Stimulated activated effector memory CD8-positive, alpha-beta T cell treated with anti-CD3 and anti-CD28 coated beads, Interleukin-12 subunit alpha, Interleukin-12 subunit beta, amount 100 ng/mL, for 72 hours (primary cell): ENCODE measurements at regions not wholly inside any gene's neighbourhood (a gene's known extent, or its start where the extent isn't known, plus 50 kb on each side); places are given as distances from the start of the nearest gene placed in this dataset.

ENCODE experiments used
- ATAC-seq: fragments of 150-1000 bp; cut with Tn5 transposase; 2 replicates; pipeline ENCODE4 v1.10.0; 2021
- DNase-seq, 2 donors: peaks; one replicate each; pipeline ENCODE4 v3.0.0; 2021 to 2022; ENCODE audit warnings: low spot score in 2 of 2
- H3K27ac Mint-ChIP-seq: one replicate; pipeline ENCODE4 v1.8.0; 2022; ENCODE audit warnings: mild to moderate bottlenecking, mixed read lengths
- H3K36me3 Mint-ChIP-seq: one replicate; pipeline ENCODE4 v1.8.0; 2022; ENCODE audit warnings: mild to moderate bottlenecking, mixed read lengths
- H3K4me1 Mint-ChIP-seq: one replicate; pipeline ENCODE4 v1.8.0; 2022; ENCODE audit warnings: mixed read lengths
- H3K4me3 Mint-ChIP-seq: one replicate; pipeline ENCODE4 v1.8.0; 2022; ENCODE audit warnings: mild to moderate bottlenecking, mixed read lengths
- H3K9me3 Mint-ChIP-seq: one replicate; pipeline ENCODE4 v1.8.0; 2022; ENCODE audit warnings: mixed read lengths

DNA sequence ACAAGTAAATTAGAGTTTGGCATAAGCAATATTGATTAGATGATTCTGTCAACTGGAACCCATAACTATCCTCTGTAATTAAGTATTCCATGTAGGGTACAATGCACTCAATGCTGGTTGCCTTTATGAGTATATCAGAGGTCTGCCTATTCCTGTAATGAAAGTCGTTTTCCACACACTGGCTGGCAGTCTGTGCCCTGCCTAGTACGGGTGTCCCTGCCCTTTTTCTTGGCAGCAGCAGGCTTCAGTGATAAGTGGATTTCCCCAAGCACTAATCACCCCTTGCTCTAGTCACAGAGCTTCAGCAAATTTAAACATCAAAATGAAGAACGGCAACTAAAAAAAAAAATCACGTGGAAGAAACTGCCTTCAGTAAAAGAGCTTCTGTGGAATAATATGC is 294.8 kb upstream of the STT3B start:
- no peak overlapping the region for H3K4me3 Mint-ChIP-seq

DNA sequence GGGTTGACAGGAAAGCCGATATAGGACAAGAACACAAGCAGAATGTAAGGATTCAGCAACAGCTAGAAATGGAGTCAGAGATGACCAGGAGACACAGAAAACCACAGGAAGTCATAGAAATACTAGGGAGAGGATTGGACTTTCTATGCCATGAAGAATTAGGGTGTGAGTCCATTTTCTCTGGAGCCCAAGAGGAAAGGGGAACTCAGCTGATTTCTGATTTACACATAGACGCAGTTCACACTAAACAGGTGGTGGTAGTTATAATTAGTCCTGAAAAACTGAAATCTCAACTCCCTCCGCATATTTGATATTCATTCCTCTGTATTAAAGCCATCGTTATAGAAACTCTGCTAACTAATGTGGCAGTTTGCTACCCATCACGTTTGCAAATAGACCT is 292.7 kb upstream of the STT3B start:
- DNase-seq: no peak
- Mint-ChIP-seq H3K4me1 (peaks cover 11% of the 10 kb centered on the region), H3K4me3 (no peak overlapping the region), H3K36me3 (no peaks in the 10 kb centered on the region), H3K9me3 (no peaks in the 10 kb centered on the region), H3K27ac (no peak overlapping the region)
- no peak for ATAC-seq

More for the DNA sequence above, 294.8 kb upstream of the STT3B start:
- DNase-seq (no peak), ATAC-seq (no peak)
- Mint-ChIP-seq H3K4me1 (peaks cover 11% of the 10 kb centered on the region), H3K36me3 (no peaks in the 10 kb centered on the region), H3K27ac (no peak overlapping the region), H3K9me3 (no peaks in the 10 kb centered on the region)

DNA sequence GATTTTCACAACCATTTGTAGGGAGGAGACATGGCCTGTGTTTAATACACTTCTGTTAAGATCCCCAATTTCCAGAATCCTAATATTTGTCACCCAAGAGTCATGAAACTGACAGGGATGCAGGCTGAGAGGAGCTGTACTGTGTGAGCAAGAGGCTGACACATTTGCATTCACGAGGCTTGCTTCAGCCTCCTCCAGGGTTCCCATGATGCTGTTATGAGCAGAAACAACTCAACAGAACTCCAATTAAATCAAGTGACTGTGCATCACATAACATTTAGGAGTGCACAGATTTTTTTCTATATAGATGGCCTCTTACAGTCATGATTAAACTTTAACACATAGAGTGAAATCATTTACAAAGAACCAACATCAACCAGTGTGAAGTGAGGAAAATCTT is 292.3 kb upstream of the STT3B start:
- ATAC-seq (no peak), DNase-seq (no peak)
- Mint-ChIP-seq H3K4me1 (peaks cover 11% of the 10 kb centered on the region), H3K36me3 (no peaks in the 10 kb centered on the region), H3K27ac (no peak overlapping the region), H3K4me3 (no peak overlapping the region), H3K9me3 (no peaks in the 10 kb centered on the region)

DNA sequence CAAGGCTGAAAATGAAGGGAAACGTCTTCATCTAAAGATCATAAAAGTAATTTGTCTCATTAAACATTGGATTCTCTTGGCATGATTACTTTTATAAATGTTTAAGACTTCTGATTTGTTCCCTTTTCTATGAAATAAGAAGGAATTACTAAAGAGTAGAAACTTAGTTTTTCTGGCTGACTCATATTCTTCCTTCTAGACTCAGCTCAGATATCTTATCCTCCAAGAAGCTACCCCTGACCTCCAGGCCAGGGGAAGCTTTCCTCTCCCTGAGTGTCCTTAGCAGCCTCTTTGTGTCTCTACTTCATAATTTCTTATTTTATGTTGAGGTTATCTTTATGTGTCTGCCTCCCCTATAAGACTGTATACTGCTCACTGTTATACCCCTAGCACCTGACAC is 291.9 kb upstream of the STT3B start:
- DNase-seq (no peak), ATAC-seq (no peak)
- Mint-ChIP-seq H3K9me3 (no peaks in the 10 kb centered on the region), H3K27ac (no peak overlapping the region), H3K4me3 (no peak overlapping the region), H3K4me1 (peaks cover 11% of the 10 kb centered on the region), H3K36me3 (no peaks in the 10 kb centered on the region)

DNA sequence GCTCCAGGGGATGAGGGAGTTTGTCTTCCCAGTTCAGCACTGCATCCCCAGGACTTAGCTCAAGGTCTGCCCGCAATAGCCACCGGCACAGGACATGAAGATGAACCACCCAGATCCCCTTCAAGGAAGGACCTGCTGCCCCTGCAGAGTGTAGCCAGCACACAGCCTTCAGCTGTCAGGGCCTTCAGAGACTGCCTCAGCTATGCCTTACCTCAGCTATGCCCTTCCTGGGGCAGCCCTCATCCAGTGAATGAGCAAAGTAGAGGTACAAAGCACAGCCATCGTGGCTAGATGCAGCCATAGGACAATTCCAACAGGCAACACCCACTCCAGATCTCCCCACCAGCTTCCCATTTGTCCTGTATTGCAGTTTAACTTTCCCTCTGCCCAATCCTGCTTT is 291.2 kb upstream of the STT3B start:
- no peak for DNase-seq
- Mint-ChIP-seq H3K4me3 (no peak overlapping the region), H3K27ac (no peak overlapping the region), H3K9me3 (no peaks in the 10 kb centered on the region), H3K36me3 (no peaks in the 10 kb centered on the region), H3K4me1 (peaks cover 11% of the 10 kb centered on the region)
- ATAC-seq: peak; percentile 26

DNA sequence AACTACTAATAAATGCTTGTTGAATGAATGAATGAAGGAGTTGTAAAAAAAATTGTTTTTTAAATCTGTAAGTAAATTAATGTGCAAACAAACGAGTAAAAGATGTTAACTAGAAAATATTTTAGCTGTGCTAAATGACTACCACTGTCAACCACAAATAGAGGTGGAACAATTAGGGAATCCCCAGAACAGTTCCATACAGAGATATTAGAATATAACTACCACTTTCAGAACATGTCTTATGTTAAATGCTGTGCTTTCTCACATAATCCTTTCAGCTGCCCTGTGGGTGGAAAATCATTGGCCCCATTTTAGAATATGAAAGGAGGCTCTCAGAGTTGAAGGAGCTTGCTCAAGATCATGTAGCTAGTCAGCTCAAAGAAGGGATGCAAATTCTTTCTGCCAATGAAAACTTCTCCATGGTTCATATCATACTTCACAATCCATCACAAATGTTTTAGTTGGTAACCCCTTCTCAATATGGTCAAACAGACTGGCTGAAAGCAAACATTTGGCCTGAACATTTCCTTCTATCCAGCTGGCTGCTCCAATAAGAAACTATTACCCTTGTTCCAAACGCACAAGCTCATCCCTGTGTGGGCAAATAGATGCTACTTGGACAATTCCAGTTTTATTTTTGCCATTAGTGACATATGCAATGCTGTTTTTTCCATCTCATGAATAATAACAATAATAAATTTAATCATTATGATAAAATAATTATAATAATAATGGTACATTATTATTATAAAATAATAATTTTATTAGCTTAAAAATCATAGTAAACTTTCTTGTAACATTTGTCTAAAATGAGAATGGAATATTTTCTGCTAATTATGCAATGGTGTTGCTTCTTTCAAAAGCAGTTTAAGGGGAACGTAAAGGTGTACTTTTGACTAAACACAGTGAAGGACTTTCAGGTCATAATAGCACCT is 290.4 kb upstream of the STT3B start:
- Mint-ChIP-seq H3K27ac (no peak overlapping the region), H3K36me3 (no peaks in the 10 kb centered on the region), H3K9me3 (no peaks in the 10 kb centered on the region), H3K4me3 (no peak overlapping the region), H3K4me1 (peaks cover 11% of the 10 kb centered on the region)
- DNase-seq: no peak
- ATAC-seq: peak; percentile 57

DNA sequence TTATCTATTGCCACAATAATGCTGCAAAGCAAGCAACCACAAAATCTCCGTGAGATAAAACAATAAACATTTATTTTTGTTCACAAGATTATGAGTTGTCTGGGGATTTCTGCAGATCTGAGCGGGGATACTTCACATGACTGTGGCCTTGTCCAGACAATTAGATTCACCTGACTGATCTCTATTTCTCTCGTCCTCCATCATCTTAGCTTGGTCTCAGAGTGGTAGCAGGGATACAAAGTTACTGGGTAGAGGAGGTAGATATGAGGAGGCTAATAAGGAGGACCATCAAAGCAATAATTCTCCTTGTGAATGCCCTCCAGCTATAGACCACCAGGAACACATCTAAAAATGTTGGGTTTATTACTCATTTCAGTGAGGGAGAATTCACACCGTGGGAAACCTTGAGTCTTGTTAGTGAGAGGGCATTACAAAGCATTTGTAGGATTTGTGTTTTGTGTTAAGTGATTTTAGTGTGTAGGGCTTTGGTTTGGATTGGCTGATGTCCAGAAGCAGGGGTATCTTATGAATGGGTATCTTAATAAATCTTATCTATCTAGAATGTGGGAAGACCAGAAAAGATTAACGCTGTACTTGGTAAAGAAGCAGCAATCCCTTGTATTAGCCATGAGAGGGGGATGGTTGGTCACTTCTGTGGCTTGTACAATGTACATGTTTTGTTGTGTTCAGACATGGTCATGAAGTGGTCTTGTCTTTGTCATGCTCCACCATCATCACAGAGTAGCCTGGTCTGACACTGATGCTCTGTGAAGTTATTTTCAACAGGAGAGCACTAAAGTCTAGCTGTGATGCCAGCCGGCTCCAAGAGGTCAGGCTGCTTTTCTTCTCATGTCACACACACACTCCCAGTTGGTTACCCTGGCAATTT is 287.6 kb upstream of the STT3B start:
- ATAC-seq (no peak), DNase-seq (no peak)
- no peaks in the 10 kb centered on the region for H3K9me3 Mint-ChIP-seq
- no peak overlapping the region for H3K4me3 Mint-ChIP-seq
- peaks cover 33% of the 10 kb centered on the region for H3K4me1 Mint-ChIP-seq
- H3K36me3 Mint-ChIP-seq: no peaks in the 10 kb centered on the region
- no peak overlapping the region for H3K27ac Mint-ChIP-seq

DNA sequence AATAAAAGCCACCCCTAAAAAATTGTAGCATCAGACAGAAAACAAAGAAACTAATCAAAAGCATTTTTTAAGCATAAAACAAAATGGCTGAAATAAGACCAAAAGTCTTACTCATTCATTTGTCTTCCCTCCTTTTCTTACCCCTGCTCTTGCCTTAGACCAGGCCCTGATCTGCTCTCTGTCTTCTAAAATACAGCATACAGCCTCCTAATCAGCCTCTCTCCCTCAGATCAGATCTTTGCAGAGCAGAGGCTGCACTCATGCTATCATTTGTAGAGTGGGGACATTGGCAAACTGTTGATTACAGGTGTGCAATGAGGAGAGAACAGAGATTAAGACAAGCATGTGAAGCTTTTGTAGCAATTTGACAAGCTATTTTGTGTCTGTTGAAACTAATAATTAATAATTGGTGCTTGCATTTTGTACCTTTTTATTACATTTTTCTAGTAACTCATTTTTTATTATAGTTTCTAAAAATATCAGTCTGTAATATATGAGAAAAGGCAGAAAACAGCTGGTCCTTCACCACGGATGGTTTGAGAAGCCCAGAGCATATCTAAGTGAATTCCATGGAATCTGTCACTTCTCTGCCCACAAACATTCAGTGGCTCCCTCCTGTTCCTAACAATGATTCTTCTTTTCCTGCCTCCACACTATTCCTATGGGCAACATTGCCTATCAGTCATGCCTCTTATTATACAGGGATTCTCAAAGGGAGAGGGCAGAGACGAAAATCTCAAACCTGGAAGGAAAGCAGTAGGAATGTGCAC is 286.2 kb upstream of the STT3B start:
- H3K4me1 Mint-ChIP-seq: peaks cover 40% of the 10 kb centered on the region
- H3K27ac Mint-ChIP-seq: no peak overlapping the region
- ATAC-seq (no peak), DNase-seq (no peak)
- H3K36me3 Mint-ChIP-seq: no peaks in the 10 kb centered on the region
- H3K4me3 Mint-ChIP-seq: no peak overlapping the region
- H3K9me3 Mint-ChIP-seq: no peaks in the 10 kb centered on the region

DNA sequence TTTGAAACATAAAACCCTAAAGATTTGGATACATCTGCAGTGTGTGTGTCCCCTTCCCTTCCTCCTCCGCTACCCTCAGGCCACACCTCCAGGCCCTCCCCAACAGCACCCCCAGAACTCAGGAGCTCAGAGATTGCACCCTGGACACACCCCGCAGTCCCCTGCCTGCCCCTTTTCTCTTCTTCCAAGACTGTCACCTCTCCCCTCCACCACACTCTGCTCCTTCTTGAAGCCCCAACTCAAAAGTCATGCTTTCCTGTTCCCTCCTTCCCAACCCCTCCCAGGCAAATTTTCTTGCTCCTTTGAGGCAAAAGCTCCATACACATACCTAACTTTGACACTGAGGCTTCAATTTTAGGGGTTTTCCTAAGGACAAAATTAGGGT is 285.7 kb upstream of the STT3B start:
- H3K4me1 Mint-ChIP-seq: peaks cover 37% of the 10 kb centered on the region
- no peaks in the 10 kb centered on the region for H3K9me3 Mint-ChIP-seq
- H3K36me3 Mint-ChIP-seq: peaks cover under 1% of the 10 kb centered on the region
- no peak overlapping the region for H3K27ac Mint-ChIP-seq
- no peak overlapping the region for H3K4me3 Mint-ChIP-seq
- ATAC-seq: no peak
- no peak for DNase-seq

DNA sequence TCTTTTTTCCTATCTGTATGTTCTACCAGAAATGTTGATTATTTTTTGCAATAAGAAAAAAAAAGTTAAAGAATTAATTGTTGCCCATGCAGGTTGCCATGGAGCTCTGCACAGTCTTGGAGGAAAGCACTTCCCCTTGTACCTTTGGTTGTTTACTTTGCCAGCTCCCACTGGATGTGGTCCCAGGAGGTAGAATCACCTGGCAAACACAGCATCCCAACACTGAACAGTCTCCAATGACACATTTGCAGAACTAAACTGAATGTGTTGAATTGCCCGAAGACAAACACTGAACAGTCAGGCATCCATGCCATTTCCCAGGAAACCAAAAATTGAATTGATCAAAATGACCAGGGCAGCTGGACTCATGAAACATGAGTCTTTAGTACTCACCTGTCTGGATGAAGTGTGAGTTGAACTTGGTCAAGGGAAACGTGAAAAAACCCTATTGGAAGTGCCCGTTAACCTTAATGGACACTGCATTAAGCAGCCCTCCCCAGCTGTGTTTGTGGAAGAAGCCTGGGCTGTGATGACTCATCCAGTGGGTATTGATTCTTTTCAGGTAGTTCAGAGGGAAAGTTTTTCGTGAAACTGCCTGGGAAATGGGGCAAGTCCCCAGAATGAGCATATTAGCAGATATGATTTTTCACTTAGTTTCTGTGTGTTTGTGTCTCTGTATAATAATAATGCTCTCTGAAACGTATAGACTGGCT is 284.7 kb upstream of the STT3B start:
- H3K9me3 Mint-ChIP-seq: no peaks in the 10 kb centered on the region

DNA sequence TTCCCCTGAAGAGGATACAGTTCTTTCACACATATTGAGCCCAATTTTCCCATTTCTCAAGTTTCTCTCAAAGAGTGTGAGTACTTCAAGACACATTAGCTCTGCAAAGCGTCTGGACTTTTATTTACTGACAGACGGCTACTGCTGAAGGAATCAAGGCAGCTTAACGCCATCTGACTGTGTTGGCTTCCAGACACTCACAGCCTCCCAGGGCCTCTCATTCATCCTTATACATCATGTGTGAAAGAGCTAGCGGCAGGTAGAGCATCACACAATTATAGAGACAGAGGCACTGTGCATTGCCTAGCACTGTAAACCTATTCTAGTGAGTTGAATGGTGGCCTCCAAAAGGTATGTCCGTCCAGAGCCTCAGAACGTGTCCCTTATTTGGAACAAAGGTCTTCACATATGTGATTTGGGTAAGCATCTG is 284.1 kb upstream of the STT3B start:
- no peaks in the 10 kb centered on the region for H3K9me3 Mint-ChIP-seq
- peaks cover 52% of the 10 kb centered on the region for H3K4me1 Mint-ChIP-seq
- ATAC-seq: no peak
- no peak for DNase-seq
- H3K36me3 Mint-ChIP-seq: peaks cover 8% of the 10 kb centered on the region
- H3K4me3 Mint-ChIP-seq: no peak overlapping the region
- H3K27ac Mint-ChIP-seq: no peak overlapping the region

More for the DNA sequence above, 284.7 kb upstream of the STT3B start:
- Mint-ChIP-seq H3K27ac (no peak overlapping the region), H3K36me3 (peaks cover 8% of the 10 kb centered on the region), H3K4me1 (peaks cover 46% of the 10 kb centered on the region), H3K4me3 (no peak overlapping the region)
- ATAC-seq: no peak
- DNase-seq: no peak

DNA sequence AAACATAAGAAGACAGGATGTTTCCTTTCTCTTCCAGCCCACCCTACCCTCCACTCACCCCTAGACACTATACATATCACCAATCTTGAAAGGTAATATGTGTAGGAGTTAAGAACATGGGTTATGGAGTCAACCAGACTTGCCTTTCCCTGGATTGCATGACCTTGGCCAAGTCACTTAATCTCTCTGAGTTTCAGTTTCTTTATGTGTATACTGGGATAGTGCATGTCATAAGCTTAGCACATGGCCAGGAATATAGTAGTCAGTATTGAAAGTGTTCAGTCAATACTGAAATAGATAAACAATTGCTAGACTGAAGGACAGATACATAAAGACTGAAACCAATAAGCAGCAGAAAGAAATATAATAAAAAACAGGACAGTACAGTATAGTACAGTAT is 283.2 kb upstream of the STT3B start:
- ATAC-seq: peak; percentile 27
- H3K9me3 Mint-ChIP-seq: no peaks in the 10 kb centered on the region
- no peak overlapping the region for H3K27ac Mint-ChIP-seq
- no peak for DNase-seq
- peaks cover 8% of the 10 kb centered on the region for H3K36me3 Mint-ChIP-seq
- H3K4me1 Mint-ChIP-seq: peaks cover 61% of the 10 kb centered on the region
- H3K4me3 Mint-ChIP-seq: no peak overlapping the region

DNA sequence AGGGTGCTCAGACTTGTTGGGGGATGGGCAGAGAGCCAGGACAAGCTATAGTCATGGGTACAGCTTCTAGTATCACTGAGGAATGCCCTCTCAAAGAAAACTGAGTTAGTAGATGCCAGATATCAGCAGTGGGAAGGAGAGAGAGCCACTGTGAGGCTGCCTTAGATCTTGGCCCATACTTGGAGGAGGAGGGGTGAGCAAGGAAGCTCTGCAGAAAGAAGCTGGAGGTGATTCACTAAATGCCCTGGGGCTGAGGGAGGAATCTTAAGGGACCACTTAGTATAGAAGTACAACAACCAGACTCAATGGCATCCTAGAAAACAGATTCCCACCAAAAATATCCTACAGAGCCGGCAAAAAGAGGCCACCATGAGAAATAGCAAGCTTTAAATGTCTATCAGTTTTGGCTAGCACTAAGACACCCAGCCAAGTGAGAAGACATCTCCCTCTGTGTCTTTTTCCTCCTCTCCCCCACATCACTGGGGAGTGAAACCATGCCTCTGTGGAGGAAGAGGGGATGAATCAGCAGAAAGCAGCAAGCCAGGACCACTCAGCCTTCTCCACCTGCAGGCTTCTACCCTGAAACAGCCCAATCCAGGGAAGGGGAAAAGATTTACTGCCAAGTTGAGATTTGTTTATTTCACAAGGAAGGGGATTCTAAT is 282.5 kb upstream of the STT3B start:
- Mint-ChIP-seq H3K4me3 (no peak overlapping the region), H3K4me1 (peaks cover 62% of the 10 kb centered on the region), H3K27ac (no peak overlapping the region), H3K36me3 (peaks cover 8% of the 10 kb centered on the region), H3K9me3 (no peaks in the 10 kb centered on the region)
- no peak for ATAC-seq
- DNase-seq: no peak

DNA sequence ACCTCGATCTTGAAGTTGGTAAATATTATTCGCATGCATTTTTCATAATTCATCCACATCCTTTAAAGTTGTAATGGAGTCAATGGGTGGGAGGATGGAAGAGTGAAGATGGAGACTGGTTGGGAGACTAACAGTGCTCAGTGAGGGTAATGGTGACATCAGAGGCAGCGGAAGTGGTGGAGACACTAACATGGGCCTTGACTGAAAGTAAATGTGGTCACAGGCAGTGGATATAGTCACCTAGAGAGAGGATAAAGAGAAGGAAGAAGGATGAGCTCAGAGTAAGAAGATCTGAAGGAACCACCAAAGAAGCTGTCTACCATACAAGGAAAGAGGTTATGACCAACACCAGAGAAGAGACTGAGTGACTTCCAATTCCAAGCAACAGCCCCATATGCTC is 281.6 kb upstream of the STT3B start:
- H3K4me3 Mint-ChIP-seq: no peak overlapping the region
- peaks cover 8% of the 10 kb centered on the region for H3K36me3 Mint-ChIP-seq
- H3K9me3 Mint-ChIP-seq: no peaks in the 10 kb centered on the region
- peaks cover 62% of the 10 kb centered on the region for H3K4me1 Mint-ChIP-seq
- peak; percentile 4 for ATAC-seq
- no peak for DNase-seq
- peak overlapping the region; percentile 6 for H3K27ac Mint-ChIP-seq
